Superior temporal gyrus (tissue), 1 donor: ENCODE measurements at regions not wholly inside any gene's neighbourhood (a gene's known extent, or its start where the extent isn't known, plus 50 kb on each side); places are given as distances from the start of the nearest gene placed in this dataset.
"Not testable (repeated sequence)": the region's sequence is repeated elsewhere in the genome, so short reads cannot be mapped to it uniquely, and the experiment has no call there.

Experiments
- DNase-seq: peaks from one replicate; pipeline ENCODE4 v3.0.0-alpha.2; 2016; ENCODE audit errors: extremely low spot score

- peak; percentile 18 for DNase-seq
These were observed 641.6 kb upstream of the TBL1XR1 start for GRCh38 chr3:177838766-177839350.

DNA sequence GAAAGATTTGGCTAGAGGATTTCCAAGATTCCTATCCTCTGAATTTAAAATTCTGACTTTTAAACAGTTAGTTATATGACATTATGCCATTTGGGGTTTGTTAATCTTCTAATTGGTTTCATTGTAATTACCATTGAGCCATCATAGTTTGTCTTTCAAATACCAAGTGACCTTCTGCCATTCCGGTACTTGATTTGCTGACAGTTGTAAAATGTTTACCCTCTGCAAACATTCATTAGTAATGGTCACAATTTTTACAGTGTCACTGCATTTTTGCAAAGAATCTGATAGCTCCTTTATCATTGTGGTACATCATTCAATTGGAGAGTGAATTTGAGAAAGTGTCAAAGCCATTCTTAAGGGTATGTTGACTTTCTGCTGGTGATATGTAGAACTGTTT is 645.0 kb upstream of the TBL1XR1 start:
- no peak for DNase-seq

GRCh38 chr3:177842743-177843734 is 645.8 kb upstream of the TBL1XR1 start:
- DNase-seq, result no peak

GRCh38 chr3:177852001-177852807 is 654.9 kb upstream of the TBL1XR1 start:
- DNase-seq, result no peak

DNA sequence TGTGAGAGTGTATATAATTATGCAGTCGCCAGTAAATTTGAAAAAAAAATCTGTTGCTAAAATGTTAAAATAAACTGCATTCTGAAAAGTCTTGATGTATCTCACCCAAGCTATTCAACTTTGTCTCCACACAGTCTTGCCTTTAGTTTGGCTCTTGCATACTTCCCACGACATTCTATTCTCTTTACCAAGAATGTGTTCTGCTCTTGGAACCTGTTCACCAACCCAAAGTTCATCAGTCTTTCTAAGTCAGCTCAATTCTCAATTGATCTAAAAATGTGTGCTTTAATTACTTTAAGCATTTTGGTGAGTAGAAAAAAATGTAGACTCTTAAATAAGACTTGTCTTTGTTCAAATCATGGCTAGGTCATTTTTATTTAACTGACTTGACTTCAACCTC is 657.7 kb upstream of the TBL1XR1 start:
- DNase-seq, result no peak

GRCh38 chr3:177860184-177860583 is 662.9 kb upstream of the TBL1XR1 start:
- DNase-seq, result no peak

DNA sequence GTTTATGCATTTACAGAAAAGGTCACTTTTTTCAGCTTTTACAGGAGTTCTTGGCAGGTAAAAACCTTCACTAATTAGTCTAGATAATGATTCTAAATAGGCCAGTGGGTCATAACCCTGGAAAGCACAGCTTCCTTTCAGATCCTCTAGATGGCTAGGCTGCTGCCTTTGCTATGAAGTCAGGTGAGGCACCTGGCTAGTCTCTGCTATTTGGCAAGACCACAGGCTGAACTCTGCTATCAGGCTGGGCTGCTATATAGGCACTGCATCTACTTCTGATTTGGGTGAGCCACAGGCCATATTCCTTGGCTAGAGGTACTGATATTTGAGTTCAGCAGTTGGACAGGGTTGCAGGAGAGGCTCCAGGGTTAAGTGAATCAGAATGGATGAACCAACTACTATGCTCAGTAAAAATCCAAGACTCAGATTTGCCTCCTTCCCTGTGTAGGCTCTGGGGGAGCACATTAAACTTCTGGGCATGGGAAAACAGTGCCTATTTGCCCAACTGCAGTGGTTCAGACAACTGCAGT is 665.7 kb upstream of the TBL1XR1 start:
- DNase-seq, result no peak

- DNase-seq, result not testable (repeated sequence)
These were observed 665.0 kb upstream of the KCNMB2 start for GRCh38 chr3:177871267-177871666.

- DNase-seq, result no peak
These were observed 658.0 kb upstream of the KCNMB2 start for GRCh38 chr3:177878192-177878591.

DNA sequence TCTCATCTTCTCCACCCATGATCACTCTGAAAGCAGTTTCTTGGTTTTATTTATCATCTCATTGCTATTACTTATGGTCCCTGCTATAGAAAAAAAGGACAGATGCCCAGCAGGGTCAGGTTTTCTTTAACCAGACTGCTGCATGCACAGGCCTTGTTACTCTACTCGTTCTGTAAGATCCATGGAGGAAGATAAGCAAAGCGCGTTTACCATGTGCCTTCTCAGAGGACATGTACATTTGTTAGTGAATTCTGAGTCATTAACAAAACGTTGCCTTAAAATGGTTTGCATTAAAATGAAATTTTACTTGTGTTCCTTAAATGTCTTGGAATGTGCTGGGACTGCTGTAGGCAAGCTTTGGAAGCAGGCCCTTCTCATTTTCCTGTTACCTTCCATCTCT is 657.3 kb upstream of the KCNMB2 start:
- no peak for DNase-seq

DNA sequence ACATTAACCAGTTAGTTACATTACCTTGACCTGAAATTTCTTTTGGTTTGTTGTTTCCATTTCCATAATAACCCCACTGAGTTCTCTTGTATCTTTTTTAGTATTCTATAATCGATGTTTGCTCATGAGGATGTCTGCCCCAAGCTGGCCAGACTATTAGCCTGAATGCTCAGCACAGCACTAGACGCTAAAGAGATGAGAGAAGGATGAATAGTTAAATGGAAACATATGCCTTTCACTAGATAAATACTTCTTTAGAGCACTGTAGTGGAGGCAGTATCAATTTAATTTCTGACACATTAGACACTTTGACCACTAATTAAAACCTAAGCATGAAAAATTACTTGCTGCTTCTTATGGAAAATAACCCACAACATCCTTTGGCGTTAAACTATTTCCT is 654.9 kb upstream of the KCNMB2 start:
- no peak for DNase-seq

DNA sequence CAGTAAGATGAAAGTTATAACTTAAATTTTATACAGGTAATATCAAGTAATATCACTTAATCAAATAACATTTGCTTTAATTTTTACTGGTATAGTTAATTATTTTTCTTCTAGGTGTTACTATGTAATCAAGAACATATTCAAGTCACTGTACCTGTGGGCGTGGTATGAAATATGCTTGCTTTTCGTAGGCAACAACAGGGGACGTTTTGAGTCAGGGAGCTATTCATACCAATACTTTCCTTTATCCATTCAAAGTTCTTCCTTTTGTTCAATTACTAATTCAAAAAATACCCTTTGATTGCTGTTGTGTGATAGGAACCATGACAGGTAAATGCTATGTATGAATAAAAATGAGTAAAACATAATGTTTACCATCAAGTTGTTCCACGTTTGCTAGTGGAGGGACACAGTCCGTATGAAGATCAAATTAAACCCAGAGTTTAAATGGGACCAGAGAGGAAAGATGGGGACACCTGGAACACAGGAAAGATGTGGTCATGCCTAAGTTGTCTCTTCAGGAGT is 654.0 kb upstream of the KCNMB2 start:
- no peak for DNase-seq

DNA sequence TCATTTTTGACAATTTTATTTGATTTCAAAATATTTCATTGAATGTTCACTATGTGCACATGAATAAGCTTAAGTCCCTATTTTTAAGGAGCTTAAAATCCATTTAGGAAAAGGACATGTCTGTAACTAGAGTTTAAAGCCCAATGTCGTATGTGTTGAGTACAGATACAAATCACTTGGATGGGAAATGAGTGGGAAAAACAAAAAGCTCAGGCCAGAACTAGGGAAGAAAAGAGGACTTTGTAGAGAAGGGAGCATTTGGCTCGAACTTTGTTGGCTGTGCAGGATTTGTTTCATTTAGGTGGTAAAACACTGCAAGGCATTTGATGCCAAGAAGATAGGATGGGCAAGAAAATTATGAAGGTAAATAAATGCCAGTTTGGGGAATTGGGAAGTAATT is 653.1 kb upstream of the KCNMB2 start:
- no peak for DNase-seq

GRCh38 chr3:177883957-177884356 is 652.3 kb upstream of the KCNMB2 start:
- DNase-seq, result no peak

- DNase-seq, result no peak
These were observed 651.2 kb upstream of the KCNMB2 start for GRCh38 chr3:177885063-177885462.

DNA sequence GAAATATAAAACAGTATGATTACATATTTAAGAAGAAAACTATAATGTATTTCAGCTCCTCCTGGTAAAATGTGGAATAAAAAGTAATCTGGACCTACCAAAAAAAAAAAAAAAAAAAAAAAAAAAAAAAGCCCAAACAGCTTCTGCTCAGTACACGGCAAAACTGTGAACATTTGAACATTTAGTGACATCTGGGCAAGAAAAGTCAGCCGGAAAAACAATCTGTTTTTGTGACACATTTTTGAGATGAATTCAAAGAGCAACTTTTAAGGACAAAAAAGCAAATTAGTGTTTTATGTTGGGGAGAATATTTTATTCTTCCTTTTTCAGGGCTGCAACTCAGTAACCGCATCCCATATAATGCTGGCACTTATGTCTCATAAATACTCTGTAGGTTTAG is 649.7 kb upstream of the KCNMB2 start:
- DNase-seq, result no peak

DNA sequence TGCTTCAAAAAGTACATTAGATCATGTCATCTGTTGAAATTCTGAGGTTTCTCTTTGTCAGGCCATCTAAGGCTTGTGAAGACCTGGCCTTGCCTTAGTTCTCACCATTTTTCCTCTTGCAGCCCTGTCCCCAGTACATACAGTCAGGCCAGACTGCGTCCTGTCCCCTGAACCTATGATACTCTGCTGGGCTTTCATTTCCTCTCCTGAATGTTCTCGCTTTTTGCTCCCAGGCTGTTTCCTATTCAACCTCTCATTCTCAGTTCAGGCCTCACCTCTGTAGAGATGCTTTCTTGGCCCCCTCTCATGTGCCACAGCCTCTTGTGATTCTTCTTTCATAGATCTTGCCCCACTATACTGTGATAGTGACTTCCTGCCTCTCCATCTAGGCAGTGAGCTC is 648.8 kb upstream of the KCNMB2 start:
- DNase-seq, result no peak

DNA sequence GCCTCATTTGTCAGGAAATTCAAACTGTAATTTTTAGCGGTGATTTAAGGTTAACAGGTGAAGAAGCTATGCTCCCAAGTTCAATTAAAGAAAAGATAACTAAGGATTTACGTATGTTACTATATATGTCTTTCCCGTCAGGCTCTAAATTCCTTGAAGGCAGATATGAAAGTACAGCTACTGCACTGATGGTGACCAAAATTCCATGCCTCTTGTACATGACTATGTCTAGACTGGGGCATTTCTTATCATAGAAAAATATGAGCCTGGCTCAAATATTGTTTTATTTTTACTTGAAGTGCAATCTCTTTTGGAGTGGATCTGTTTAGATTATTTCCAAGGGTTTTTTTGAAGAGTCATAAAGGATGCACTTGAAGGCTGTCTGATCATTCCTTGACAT is 647.1 kb upstream of the KCNMB2 start:
- no peak for DNase-seq

DNA sequence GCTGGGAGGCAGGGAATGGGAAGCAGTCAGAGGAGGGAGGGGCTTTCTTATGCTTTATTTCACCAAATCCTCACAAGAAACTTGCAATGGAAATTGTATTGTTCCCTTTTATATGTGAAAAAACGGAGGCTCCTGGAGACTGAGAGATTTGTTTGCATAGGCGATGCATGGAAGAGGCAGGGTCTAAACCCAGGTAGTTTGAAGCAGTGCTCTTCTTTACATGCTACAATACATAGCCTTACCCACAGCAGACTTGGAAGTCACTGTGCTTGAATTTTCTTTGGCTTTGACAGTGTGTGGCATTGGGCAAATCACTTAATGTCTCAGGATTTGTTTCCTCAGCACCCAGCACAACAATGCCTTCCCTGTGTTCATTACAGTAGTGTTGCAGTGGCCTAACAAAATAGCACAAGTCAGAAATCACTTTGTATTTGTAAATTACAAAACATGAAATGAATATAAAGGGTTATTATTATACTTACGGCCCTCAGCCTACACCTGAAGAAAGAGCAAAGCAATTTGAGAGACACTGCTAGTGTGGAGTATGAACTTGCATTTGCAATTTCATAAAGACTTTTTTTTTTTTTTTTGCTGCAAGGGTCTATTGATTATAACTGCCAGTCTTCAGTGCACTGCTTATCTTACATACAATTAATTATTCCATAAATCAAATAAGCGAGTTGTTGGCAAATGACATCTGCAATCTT is 646.4 kb upstream of the KCNMB2 start:
- DNase-seq, result no peak

DNA sequence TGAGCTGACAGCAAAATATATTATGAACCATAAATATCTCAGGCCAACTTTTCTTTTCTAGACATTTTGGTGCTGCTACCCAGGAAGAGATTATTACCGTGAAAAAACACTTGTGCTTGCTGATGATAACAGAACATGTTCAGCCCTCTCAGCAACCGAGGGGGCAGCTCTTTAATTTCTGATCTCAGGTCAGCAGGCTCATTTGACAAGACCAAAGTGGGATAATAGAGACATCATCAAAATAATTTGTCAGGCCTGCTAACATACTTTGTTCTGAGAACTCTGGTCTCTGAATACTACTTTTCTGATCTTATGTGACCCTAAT is 645.9 kb upstream of the KCNMB2 start:
- no peak for DNase-seq

DNA sequence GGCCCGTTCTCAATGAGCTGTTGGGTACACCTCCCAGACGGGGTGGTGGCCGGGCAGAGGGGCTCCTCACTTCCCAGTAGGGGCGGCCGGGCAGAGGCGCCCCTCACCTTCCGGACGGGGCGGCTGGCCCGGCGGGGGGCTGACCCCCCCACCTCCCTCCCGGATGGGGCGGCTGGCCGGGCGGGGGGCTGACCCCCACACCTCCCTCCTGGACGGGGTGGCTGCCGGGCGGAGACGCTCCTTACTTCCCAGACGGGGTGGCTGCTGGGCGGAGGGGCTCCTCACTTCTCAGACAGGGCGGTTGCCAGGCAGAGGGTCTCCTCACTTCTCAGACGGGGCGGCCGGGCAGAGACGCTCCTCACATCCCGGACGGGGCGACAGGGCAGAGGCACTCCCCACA is 644.7 kb upstream of the KCNMB2 start:
- DNase-seq, result not testable (repeated sequence)
